Upper lobe of right lung (tissue), 1 donor: ENCODE measurements at regions not wholly inside any gene's neighbourhood (a gene's known extent, or its start where the extent isn't known, plus 50 kb on each side); places are given as distances from the start of the nearest gene placed in this dataset.

Experiments
- ATAC-seq: fragments of 200-7000 bp; cut with Tn5 transposase; one replicate; pipeline ENCODE4 v1.9.1; 2020; ENCODE audit warnings: mild to moderate bottlenecking, moderate library complexity
- DNase-seq: peaks from one replicate; pipeline ENCODE4 v3.0.0-alpha.2; 2020
- H3K27ac ChIP-seq: fragments of 200-600 bp; one replicate; pipeline ENCODE4 v1.8.0; 2022
- H3K27me3 ChIP-seq: fragments of 200-600 bp; one replicate; pipeline ENCODE4 v1.8.0; 2022; ENCODE audit warnings: mild to moderate bottlenecking
- H3K36me3 ChIP-seq: fragments of 200-600 bp; one replicate; pipeline ENCODE4 v1.8.0; 2022
- H3K4me1 ChIP-seq: fragments of 200-600 bp; one replicate; pipeline ENCODE4 v1.8.0; 2022
- H3K4me3 ChIP-seq: fragments of 200-600 bp; one replicate; pipeline ENCODE4 v1.8.0; 2022; ENCODE audit warnings: mild to moderate bottlenecking
- H3K9me3 ChIP-seq: fragments of 200-600 bp; one replicate; pipeline ENCODE4 v1.8.0; 2022
- CTCF ChIP-seq: fragments of 200-600 bp; IDR thresholded peaks from one replicate; pipeline ENCODE4 v1.8.0; 2022; ENCODE audit warnings: antibody characterized with exemption
- intact Hi-C: fragments of 100-400 bp; cut with DNase I; formaldehyde crosslinking; loops from one replicate; pipeline ENCODE4 v1.11.0; 2022
- donor health status: DM: no; HTN: yes; CAD: no; lungs with severe emphysema.

GRCh38 chr3:124352149-124352539 lies 360.2 kb upstream of the ROPN1 start:
- intact Hi-C loops: loop anchor here (10.0 kb wide), 1 partner anchor 203 kb away; no protein-coding TSS in a partner anchor
- DNase-seq (no peak), ATAC-seq (peak; percentile 41)

GRCh38 chr3:124353691-124354090 lies 361.8 kb upstream of the ROPN1 start:
- Histone ChIP-seq H3K4me1 (peaks cover 4% of the 10 kb centered on the region), H3K4me3 (no peak overlapping the region), H3K36me3 (no peaks in the 10 kb centered on the region), H3K27ac (no peak overlapping the region), H3K9me3 (no peaks in the 10 kb centered on the region), H3K27me3 (no peaks in the 10 kb centered on the region)
- TF ChIP-seq CTCF: no peak
- DNase-seq (no peak), ATAC-seq (no peak)
- intact Hi-C loops: loop anchor here (10.0 kb wide), 1 partner anchor 201 kb away; no protein-coding TSS in a partner anchor

More at GRCh38 chr3:124352149-124352539, 360.2 kb upstream of the ROPN1 start:
- H3K9me3 ChIP-seq: no peaks in the 10 kb centered on the region
- H3K27ac ChIP-seq: no peak overlapping the region
- H3K36me3 ChIP-seq: no peaks in the 10 kb centered on the region
- H3K27me3 ChIP-seq: no peaks in the 10 kb centered on the region
- H3K4me1 ChIP-seq: peaks cover 4% of the 10 kb centered on the region
- TF ChIP-seq CTCF: no peak
- no peak overlapping the region for H3K4me3 ChIP-seq

- no peak overlapping the region for H3K27ac ChIP-seq
- no peak for DNase-seq
- H3K9me3 ChIP-seq: no peaks in the 10 kb centered on the region
- no peak overlapping the region for H3K4me3 ChIP-seq
- no peak for TF ChIP-seq CTCF
- ATAC-seq: no peak
- no peaks in the 10 kb centered on the region for H3K36me3 ChIP-seq
- H3K4me1 ChIP-seq: peaks cover 4% of the 10 kb centered on the region
- intact Hi-C loops: loop anchor here (10.0 kb wide), 1 partner anchor 201 kb away; no protein-coding TSS in a partner anchor
- H3K27me3 ChIP-seq: no peaks in the 10 kb centered on the region
Observed at GRCh38 chr3:124354150-124354549, 362.2 kb upstream of the ROPN1 start.

- DNase-seq (no peak), ATAC-seq (no peak)
- H3K27ac ChIP-seq: no peak overlapping the region
Observed at GRCh38 chr3:124358156-124358555, 366.2 kb upstream of the ROPN1 start.

GRCh38 chr3:124360155-124360554 lies 368.2 kb upstream of the ROPN1 start:
- Histone ChIP-seq H3K4me3 (no peak overlapping the region), H3K27ac (no peak overlapping the region), H3K36me3 (no peaks in the 10 kb centered on the region), H3K9me3 (no peaks in the 10 kb centered on the region), H3K4me1 (no peaks in the 10 kb centered on the region), H3K27me3 (no peaks in the 10 kb centered on the region)
- DNase-seq: no peak
- TF ChIP-seq CTCF: no peak
- intact Hi-C loops: no loop called here
- no peak for ATAC-seq

More at GRCh38 chr3:124358156-124358555, 366.2 kb upstream of the ROPN1 start:
- intact Hi-C loops: loop anchor here (10.0 kb wide), 1 partner anchor 197 kb away; no protein-coding TSS in a partner anchor
- H3K36me3 ChIP-seq: no peaks in the 10 kb centered on the region
- no peaks in the 10 kb centered on the region for H3K4me1 ChIP-seq
- no peaks in the 10 kb centered on the region for H3K9me3 ChIP-seq
- no peak overlapping the region for H3K4me3 ChIP-seq
- H3K27me3 ChIP-seq: no peaks in the 10 kb centered on the region
- TF ChIP-seq CTCF: no peak

- H3K9me3 ChIP-seq: no peaks in the 10 kb centered on the region
- no peak overlapping the region for H3K27ac ChIP-seq
- intact Hi-C loops: no loop called here
- no peaks in the 10 kb centered on the region for H3K27me3 ChIP-seq
- H3K4me3 ChIP-seq: no peak overlapping the region
- DNase-seq (no peak), ATAC-seq (no peak)
- H3K4me1 ChIP-seq: no peaks in the 10 kb centered on the region
- no peaks in the 10 kb centered on the region for H3K36me3 ChIP-seq
- no peak for TF ChIP-seq CTCF
Observed at GRCh38 chr3:124360563-124360962, 368.6 kb upstream of the ROPN1 start.
